ENCODE measurements at regions not wholly inside any gene's neighbourhood (a gene's known extent, or its start where the extent isn't known, plus 50 kb on each side); places are given as distances from the start of the nearest gene placed in this dataset.

DNA sequence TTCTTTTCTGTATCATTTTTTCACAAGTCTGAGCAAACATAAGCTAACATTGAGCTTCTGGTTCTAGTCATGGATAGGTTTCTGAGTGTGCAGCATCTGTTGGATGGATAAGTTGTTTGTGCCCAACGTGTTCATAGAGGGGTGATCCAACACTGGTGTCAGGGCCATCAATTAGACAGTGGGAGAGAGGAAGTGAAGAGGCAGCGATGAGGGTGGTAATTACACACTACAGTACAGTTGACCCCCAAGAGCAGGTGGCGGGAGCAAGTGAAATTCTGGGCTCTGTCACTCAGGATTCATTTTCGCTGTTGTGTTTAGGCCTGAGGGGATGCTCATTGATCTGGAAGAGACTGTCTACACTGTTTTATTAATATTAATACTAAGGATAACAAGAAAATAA lies 180.0 kb upstream of the CXCR4 start:
- TF ChIP-seq, protein P1, sequence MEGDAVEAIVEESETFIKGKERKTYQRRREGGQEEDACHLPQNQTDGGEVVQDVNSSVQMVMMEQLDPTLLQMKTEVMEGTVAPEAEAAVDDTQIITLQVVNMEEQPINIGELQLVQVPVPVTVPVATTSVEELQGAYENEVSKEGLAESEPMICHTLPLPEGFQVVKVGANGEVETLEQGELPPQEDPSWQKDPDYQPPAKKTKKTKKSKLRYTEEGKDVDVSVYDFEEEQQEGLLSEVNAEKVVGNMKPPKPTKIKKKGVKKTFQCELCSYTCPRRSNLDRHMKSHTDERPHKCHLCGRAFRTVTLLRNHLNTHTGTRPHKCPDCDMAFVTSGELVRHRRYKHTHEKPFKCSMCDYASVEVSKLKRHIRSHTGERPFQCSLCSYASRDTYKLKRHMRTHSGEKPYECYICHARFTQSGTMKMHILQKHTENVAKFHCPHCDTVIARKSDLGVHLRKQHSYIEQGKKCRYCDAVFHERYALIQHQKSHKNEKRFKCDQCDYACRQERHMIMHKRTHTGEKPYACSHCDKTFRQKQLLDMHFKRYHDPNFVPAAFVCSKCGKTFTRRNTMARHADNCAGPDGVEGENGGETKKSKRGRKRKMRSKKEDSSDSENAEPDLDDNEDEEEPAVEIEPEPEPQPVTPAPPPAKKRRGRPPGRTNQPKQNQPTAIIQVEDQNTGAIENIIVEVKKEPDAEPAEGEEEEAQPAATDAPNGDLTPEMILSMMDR (IDR thresholded peaks at IDR 0.05), result no peak
- no peak for TF ChIP-seq POLR2AphosphoS5 (IDR thresholded peaks at IDR 0.05)
